HCT116 (cell line): ENCODE measurements at regions not wholly inside any gene's neighbourhood (a gene's known extent, or its start where the extent isn't known, plus 50 kb on each side); places are given as distances from the start of the nearest gene placed in this dataset.

Experiments
- ATAC-seq: fragments of 200-7000 bp; cut with Tn5 transposase; 2 replicates; pipeline ENCODE4 v1.9.1; 2020; ENCODE audit warnings: mild to moderate bottlenecking, moderate library complexity
- BruUV-seq: library from RNA; stranded (reverse); fragments of 400-500 nt; replicated peaks from 2 replicates; lab custom pipeline; 2021; lab: Mats Ljungman, UMichigan
- CTCF ChIA-PET: fragments of 300-600 bp; sonication (Branson Sonifier 250); formaldehyde crosslinking; loops from one replicate; lab custom pipeline; 2021; ENCODE audit warnings: antibody characterized with exemption; lab: Charles Lee
- POLR2A ChIA-PET: fragments of 300-600, 350-600 bp; sonication (Branson Sonifier 250); formaldehyde crosslinking; loops from one replicate; lab custom pipeline; 2021; ENCODE audit warnings: antibody characterized with exemption; lab: Charles Lee
- RAD21 ChIA-PET, 2 experiments: fragments of 300-600 bp; sonication (Branson Sonifier 250); formaldehyde crosslinking; loops; one replicate each; lab custom pipeline; 2023; ENCODE audit warnings: low total read pairs in 2 of 2; ENCODE audit not compliant: uncharacterized antibody in 2 of 2, unreplicated experiment in 2 of 2, low non-redundant PET in 1 of 2; lab: Charles Lee
- DNase-seq: peaks from one replicate; pipeline ENCODE4 v3.0.0-alpha.2; 2010; ENCODE audit warnings: low read depth, low spot score
- H2AFZ ChIP-seq: fragments of 200-600 bp; shearing (Covaris generic), sonication (generic); 2 replicates; pipeline ENCODE4 v1.6.1; 2017; ENCODE audit warnings: low read depth, mixed run types, mixed read lengths, antibody characterized with exemption, low read length; ENCODE audit not compliant: poor library complexity, severe bottlenecking
- H3K27ac ChIP-seq: 2 replicates; pipeline ENCODE4 v1.5.1; 2012; ENCODE audit warnings: low read depth, low read length
- H3K27me3 ChIP-seq: fragments of 200-600 bp; sonication (generic); 2 replicates; pipeline ENCODE4 v1.6.1; 2016; ENCODE audit warnings: mixed run types, low read length, mixed read lengths; ENCODE audit not compliant: insufficient read depth
- H3K36me3 ChIP-seq, 2 experiments: fragments of 200-500 bp in 1 of 2; fragments of 200-600 bp in 1 of 2; sonication (Bioruptor generic) in 1 of 2; sonication (generic) in 1 of 2; 2 replicates each; pipeline versions ENCODE4 v1.5.1 to v1.6.1; 2014 to 2016; ENCODE audit warnings: low read length in 2 of 2, inconsistent platforms in 1 of 2, mixed read lengths in 1 of 2, mixed run types in 1 of 2; ENCODE audit not compliant: insufficient read depth in 2 of 2, control insufficient read depth in 1 of 2
- H3K4me1 ChIP-seq, 2 experiments: fragments of 200-600 bp in 1 of 2; sonication (generic) in 1 of 2; 2 replicates each; pipeline versions ENCODE4 v1.5.1 to v1.6.1; 2012 to 2017; ENCODE audit warnings: low read length in 2 of 2, inconsistent platforms in 1 of 2, mild to moderate bottlenecking in 1 of 2, mixed read lengths in 1 of 2, mixed run types in 1 of 2, moderate library complexity in 1 of 2; ENCODE audit not compliant: insufficient read depth in 2 of 2, control insufficient read depth in 1 of 2
- H3K4me2 ChIP-seq: fragments of 200-600 bp; sonication (generic); 2 replicates; pipeline ENCODE4 v1.6.1; 2017; ENCODE audit warnings: mixed run types, low read length, mixed read lengths
- H3K4me3 ChIP-seq, 2 experiments: fragments of 200-600 bp in 1 of 2; sonication (generic) in 1 of 2; replicated peaks in 1 of 2; 2 replicates each; pipeline ENCODE4 v1.5.1; 2011 to 2016; ENCODE audit warnings: low read length in 2 of 2, control low read depth in 1 of 2, low read depth in 1 of 2, mild to moderate bottlenecking in 1 of 2, mixed read lengths in 1 of 2, mixed run types in 1 of 2
- H3K79me2 ChIP-seq: fragments of 200-600 bp; sonication (generic); 2 replicates; pipeline ENCODE4 v1.6.1; 2017; ENCODE audit warnings: mild to moderate bottlenecking, mixed run types, low read length, moderate library complexity, mixed read lengths; ENCODE audit not compliant: insufficient read depth
- H3K9ac ChIP-seq: fragments of 200-600 bp; sonication (generic); 2 replicates; pipeline ENCODE4 v1.6.1; 2016; ENCODE audit warnings: low read length, mixed read lengths
- H3K9me2 ChIP-seq: fragments of 200-600 bp; sonication (generic), shearing (Covaris generic); 2 replicates; pipeline ENCODE4 v1.6.1; 2017; ENCODE audit warnings: mixed run types, mild to moderate bottlenecking, moderate library complexity; ENCODE audit not compliant: insufficient read depth
- H3K9me3 ChIP-seq, 2 experiments: fragments of 200-500 bp in 1 of 2; fragments of 200-600 bp in 1 of 2; sonication (Bioruptor generic) in 1 of 2; sonication (generic) in 1 of 2; 2 replicates each; pipeline ENCODE4 v1.6.1; 2014 to 2017; ENCODE audit warnings: low read length in 2 of 2, mixed read lengths in 2 of 2, inconsistent platforms in 1 of 2, low read depth in 1 of 2, mild to moderate bottlenecking in 1 of 2, mixed run types in 1 of 2, moderate library complexity in 1 of 2; ENCODE audit not compliant: control insufficient read depth in 1 of 2, insufficient read depth in 1 of 2
- H4K20me1 ChIP-seq: fragments of 200-600 bp; sonication (generic), shearing (Covaris generic); 2 replicates; pipeline ENCODE4 v1.6.1; 2017; ENCODE audit warnings: mixed run types, mild to moderate bottlenecking, moderate library complexity; ENCODE audit not compliant: insufficient read depth
- EGR1 ChIP-seq: IDR thresholded peaks from 2 replicates; pipeline ENCODE4 v1.6.1; 2012; ENCODE audit warnings: low read depth
- ELF1 ChIP-seq: IDR thresholded peaks from 2 replicates; pipeline ENCODE4 v1.6.1; 2012; ENCODE audit warnings: low read depth, borderline replicate concordance
- EZH2 ChIP-seq: fragments of 200-600 bp; sonication (generic); IDR thresholded peaks from 2 replicates; pipeline ENCODE4 v1.6.1; 2017; ENCODE audit warnings: antibody characterized with exemption, mixed run types
- EZH2phosphoT487 ChIP-seq: fragments of 200-600 bp; IDR thresholded peaks from 2 replicates; pipeline ENCODE4 v1.6.1; 2018; ENCODE audit warnings: antibody characterized with exemption, borderline replicate concordance
- FOSL1 ChIP-seq: IDR thresholded peaks from 2 replicates; pipeline ENCODE4 v1.6.1; 2012; ENCODE audit warnings: low read depth
- POLR2A ChIP-seq: IDR thresholded peaks from 2 replicates; pipeline ENCODE4 v1.7.0; 2011; ENCODE audit warnings: borderline replicate concordance; ENCODE audit not compliant: insufficient read depth, insufficient read length; ENCODE audit errors: extremely low read depth
- SIN3A ChIP-seq: IDR thresholded peaks from 2 replicates; pipeline ENCODE4 v1.6.1; 2012; ENCODE audit warnings: low read depth
- SRF ChIP-seq: IDR thresholded peaks from 2 replicates; pipeline ENCODE4 v1.6.1; 2012; ENCODE audit warnings: low read depth
- TCF7L2 ChIP-seq: IDR thresholded peaks from 2 replicates; pipeline ENCODE4 v1.7.0; 2011; ENCODE audit warnings: borderline replicate concordance, inconsistent platforms; ENCODE audit not compliant: insufficient read depth, insufficient read length; ENCODE audit errors: extremely low read depth
- YY1 ChIP-seq: IDR thresholded peaks from 2 replicates; pipeline ENCODE4 v1.6.1; 2011; ENCODE audit warnings: low read length, low read depth, moderate library complexity, mild to moderate bottlenecking; ENCODE audit not compliant: insufficient replicate concordance; ENCODE audit errors: extremely low read depth
- intact Hi-C: fragments of 100-400 bp; cut with micrococcal nuclease; formaldehyde crosslinking; loops from 2 replicates; pipeline ENCODE4 v1.10.0; 2022
- TF ChIP-seq, protein P1 (sequence below): IDR thresholded peaks from 2 replicates; pipeline ENCODE4 v1.6.1; 2012
- TF ChIP-seq, protein P2 (sequence below), 3 experiments: fragments of 200-600 bp in 1 of 3; sonication (generic) in 1 of 3; IDR thresholded peaks in 2 of 3; conservative IDR thresholded peaks in 1 of 3; 2 replicates each; pipeline ENCODE4 v1.5.1; 2012 to 2017; ENCODE audit warnings: low read depth in 2 of 3, low read length in 2 of 3, antibody characterized with exemption in 1 of 3, borderline replicate concordance in 1 of 3, control low read depth in 1 of 3, mild to moderate bottlenecking in 1 of 3, mixed read lengths in 1 of 3, mixed run types in 1 of 3, moderate library complexity in 1 of 3; ENCODE audit not compliant: insufficient read depth in 1 of 3
- TF ChIP-seq, protein P3 (sequence below): IDR thresholded peaks from 2 replicates; pipeline ENCODE4 v1.6.1; 2012
- TF ChIP-seq, protein P4 (sequence below): IDR thresholded peaks from 2 replicates; pipeline ENCODE4 v1.6.1; 2012; ENCODE audit warnings: low read depth

DNA sequence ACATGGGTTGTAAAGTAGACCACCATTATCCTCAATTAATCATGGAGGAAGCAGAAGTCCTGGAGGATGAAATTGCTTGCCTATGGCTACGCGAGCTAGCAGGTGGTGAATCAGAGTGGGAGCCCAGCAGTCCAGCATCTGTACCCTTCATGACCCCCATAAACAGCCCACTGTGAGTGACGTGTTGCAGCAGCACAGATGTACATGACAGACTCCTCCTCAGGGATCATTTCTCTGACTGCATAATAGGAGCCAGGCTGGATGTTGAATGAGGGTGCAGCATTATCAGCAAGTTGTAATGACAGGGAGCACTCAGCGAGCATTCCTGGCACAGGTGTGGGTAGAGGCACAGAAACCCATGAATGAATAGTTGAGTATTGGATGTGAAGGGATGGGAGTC is 339.3 kb downstream of the MYCN start:
- Histone ChIP-seq H3K4me2 (no peak overlapping the region), H3K9me3 (no peaks in the 10 kb centered on the region), H3K36me3 (no peaks in the 10 kb centered on the region), H4K20me1 (no peaks in the 10 kb centered on the region), H2AFZ (no peak overlapping the region), H3K4me3 (no peak overlapping the region), H3K4me1 (no peaks in the 10 kb centered on the region), H3K9ac (no peak overlapping the region), H3K79me2 (no peaks in the 10 kb centered on the region), H3K27ac (no peak overlapping the region), H3K9me2 (no peaks in the 10 kb centered on the region), H3K27me3 (no peaks in the 10 kb centered on the region)
- RAD21 ChIA-PET = no interaction called here
- TF ChIP-seq, protein P1, sequence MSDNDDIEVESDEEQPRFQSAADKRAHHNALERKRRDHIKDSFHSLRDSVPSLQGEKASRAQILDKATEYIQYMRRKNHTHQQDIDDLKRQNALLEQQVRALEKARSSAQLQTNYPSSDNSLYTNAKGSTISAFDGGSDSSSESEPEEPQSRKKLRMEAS = no peak
- TF ChIP-seq, protein P2, sequence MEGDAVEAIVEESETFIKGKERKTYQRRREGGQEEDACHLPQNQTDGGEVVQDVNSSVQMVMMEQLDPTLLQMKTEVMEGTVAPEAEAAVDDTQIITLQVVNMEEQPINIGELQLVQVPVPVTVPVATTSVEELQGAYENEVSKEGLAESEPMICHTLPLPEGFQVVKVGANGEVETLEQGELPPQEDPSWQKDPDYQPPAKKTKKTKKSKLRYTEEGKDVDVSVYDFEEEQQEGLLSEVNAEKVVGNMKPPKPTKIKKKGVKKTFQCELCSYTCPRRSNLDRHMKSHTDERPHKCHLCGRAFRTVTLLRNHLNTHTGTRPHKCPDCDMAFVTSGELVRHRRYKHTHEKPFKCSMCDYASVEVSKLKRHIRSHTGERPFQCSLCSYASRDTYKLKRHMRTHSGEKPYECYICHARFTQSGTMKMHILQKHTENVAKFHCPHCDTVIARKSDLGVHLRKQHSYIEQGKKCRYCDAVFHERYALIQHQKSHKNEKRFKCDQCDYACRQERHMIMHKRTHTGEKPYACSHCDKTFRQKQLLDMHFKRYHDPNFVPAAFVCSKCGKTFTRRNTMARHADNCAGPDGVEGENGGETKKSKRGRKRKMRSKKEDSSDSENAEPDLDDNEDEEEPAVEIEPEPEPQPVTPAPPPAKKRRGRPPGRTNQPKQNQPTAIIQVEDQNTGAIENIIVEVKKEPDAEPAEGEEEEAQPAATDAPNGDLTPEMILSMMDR (IDR thresholded peaks at IDR 0.05 in 2 of 3, conservative IDR thresholded peaks at IDR 0.05 in 1 of 3; ENCODE audit: borderline replicate concordance in 1 of 3, insufficient read depth in 1 of 3, low read depth in 2 of 3, low read length in 2 of 3) = no peak
- TF ChIP-seq POLR2A = no peak
- no peak for TF ChIP-seq EZH2
- TF ChIP-seq EZH2phosphoT487 = no peak
- POLR2A ChIA-PET = no interaction called here
- DNase-seq (no peak), ATAC-seq (no peak)
- CTCF ChIA-PET = no interaction called here
- intact Hi-C loops = no loop called here
- BruUV-seq = no TSS peak

DNA sequence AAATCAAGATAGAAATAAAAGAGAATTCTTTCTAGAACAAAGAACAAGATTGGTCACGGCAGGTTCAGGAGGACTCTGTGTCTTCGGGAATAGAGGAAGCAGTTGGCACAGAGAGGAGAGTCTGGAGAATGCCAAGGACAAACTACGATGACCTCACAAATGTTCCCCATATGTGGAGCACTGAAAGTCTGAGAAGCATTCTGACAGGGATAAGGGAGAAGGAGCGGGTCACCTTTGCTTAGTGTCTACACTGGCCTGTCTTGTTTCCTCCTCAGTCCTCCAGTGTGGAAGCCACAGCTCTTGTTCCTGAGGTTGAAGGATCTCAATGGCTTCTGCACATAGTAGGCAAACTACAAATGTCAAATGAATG is 338.8 kb downstream of the MYCN start:
- no peaks in the 10 kb centered on the region for H3K27me3 ChIP-seq
- no peak for ATAC-seq
- no peaks in the 10 kb centered on the region for H3K4me1 ChIP-seq
- TF ChIP-seq EZH2 (no peak), EGR1 (no peak), SIN3A (no peak), TCF7L2 (no peak), SRF (no peak), POLR2A (no peak), FOSL1 (no peak), ELF1 (no peak), EZH2phosphoT487 (no peak), YY1 (no peak)
- TF ChIP-seq, protein P1 = no peak
- TF ChIP-seq, protein P3, sequence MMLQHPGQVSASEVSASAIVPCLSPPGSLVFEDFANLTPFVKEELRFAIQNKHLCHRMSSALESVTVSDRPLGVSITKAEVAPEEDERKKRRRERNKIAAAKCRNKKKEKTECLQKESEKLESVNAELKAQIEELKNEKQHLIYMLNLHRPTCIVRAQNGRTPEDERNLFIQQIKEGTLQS = no peak
- TF ChIP-seq, protein P4, sequence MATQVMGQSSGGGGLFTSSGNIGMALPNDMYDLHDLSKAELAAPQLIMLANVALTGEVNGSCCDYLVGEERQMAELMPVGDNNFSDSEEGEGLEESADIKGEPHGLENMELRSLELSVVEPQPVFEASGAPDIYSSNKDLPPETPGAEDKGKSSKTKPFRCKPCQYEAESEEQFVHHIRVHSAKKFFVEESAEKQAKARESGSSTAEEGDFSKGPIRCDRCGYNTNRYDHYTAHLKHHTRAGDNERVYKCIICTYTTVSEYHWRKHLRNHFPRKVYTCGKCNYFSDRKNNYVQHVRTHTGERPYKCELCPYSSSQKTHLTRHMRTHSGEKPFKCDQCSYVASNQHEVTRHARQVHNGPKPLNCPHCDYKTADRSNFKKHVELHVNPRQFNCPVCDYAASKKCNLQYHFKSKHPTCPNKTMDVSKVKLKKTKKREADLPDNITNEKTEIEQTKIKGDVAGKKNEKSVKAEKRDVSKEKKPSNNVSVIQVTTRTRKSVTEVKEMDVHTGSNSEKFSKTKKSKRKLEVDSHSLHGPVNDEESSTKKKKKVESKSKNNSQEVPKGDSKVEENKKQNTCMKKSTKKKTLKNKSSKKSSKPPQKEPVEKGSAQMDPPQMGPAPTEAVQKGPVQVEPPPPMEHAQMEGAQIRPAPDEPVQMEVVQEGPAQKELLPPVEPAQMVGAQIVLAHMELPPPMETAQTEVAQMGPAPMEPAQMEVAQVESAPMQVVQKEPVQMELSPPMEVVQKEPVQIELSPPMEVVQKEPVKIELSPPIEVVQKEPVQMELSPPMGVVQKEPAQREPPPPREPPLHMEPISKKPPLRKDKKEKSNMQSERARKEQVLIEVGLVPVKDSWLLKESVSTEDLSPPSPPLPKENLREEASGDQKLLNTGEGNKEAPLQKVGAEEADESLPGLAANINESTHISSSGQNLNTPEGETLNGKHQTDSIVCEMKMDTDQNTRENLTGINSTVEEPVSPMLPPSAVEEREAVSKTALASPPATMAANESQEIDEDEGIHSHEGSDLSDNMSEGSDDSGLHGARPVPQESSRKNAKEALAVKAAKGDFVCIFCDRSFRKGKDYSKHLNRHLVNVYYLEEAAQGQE = no peak
- H3K27ac ChIP-seq = no peak overlapping the region
- H3K4me3 ChIP-seq = no peak overlapping the region
- no peak overlapping the region for H3K4me2 ChIP-seq
- ChIA-PET POLR2A (no interaction called here), RAD21 (no interaction called here), CTCF (no interaction called here)
- no TSS peak for BruUV-seq
- intact Hi-C loops = no loop called here
- no peak overlapping the region for H3K9ac ChIP-seq
- no peaks in the 10 kb centered on the region for H3K9me2 ChIP-seq
- no peak for DNase-seq
- no peaks in the 10 kb centered on the region for H3K9me3 ChIP-seq
- H4K20me1 ChIP-seq = no peaks in the 10 kb centered on the region
- H3K79me2 ChIP-seq = no peaks in the 10 kb centered on the region
- H3K36me3 ChIP-seq = no peaks in the 10 kb centered on the region
- no peak overlapping the region for H2AFZ ChIP-seq
